K562 (cell line): ENCODE measurements at regions not wholly inside any gene's neighbourhood (a gene's known extent, or its start where the extent isn't known, plus 50 kb on each side); places are given as distances from the start of the nearest gene placed in this dataset.

ENCODE experiments used
- BMI1 ChIP-seq: fragments of 150-350 bp; IDR thresholded peaks from 2 replicates; pipeline ENCODE4 v1.6.1; 2014; ENCODE audit warnings: low read length
- CBX1 ChIP-seq: sonication (generic); IDR thresholded peaks from 2 replicates; pipeline ENCODE4 v1.6.1; 2016; ENCODE audit warnings: antibody characterized with exemption, low read depth, mild to moderate bottlenecking
- HDAC2 ChIP-seq: fragments of 450-650 bp; IDR thresholded peaks from 2 replicates; pipeline ENCODE4 v1.6.1; 2016; ENCODE audit warnings: mild to moderate bottlenecking
- KLF16 ChIP-seq: IDR thresholded peaks from 2 replicates; pipeline ENCODE4 v1.6.1; 2016; ENCODE audit warnings: antibody characterized with exemption
- NFATC3 ChIP-seq: fragments of 450-650 bp; IDR thresholded peaks from 2 replicates; pipeline ENCODE4 v1.6.1; 2017; ENCODE audit warnings: mild to moderate bottlenecking
- PTBP1 ChIP-seq: fragments of 200-400 bp; formaldehyde crosslinking; IDR thresholded peaks from 2 replicates; pipeline ENCODE4 v1.6.1; 2017; ENCODE audit warnings: low read depth, low read length
- XRCC4 ChIP-seq: IDR thresholded peaks from one replicate; pipeline ENCODE4 v1.6.1; 2011; ENCODE audit not compliant: insufficient read depth, insufficient read length; ENCODE audit errors: extremely low read depth
- ZNF431 ChIP-seq: sonication (generic); formaldehyde crosslinking; IDR thresholded peaks from 2 replicates; pipeline ENCODE4 v1.8.0; 2022; ENCODE audit warnings: mild to moderate bottlenecking, missing genetic modification reagents
- TF ChIP-seq, protein P1 (sequence below): fragments of 150-350 bp; IDR thresholded peaks from 2 replicates; pipeline ENCODE4 v1.6.1; 2014; ENCODE audit warnings: low read depth, mild to moderate bottlenecking, low read length, borderline replicate concordance
- TF ChIP-seq, protein P2 (sequence below): sonication (generic); formaldehyde crosslinking; IDR thresholded peaks from 2 replicates; pipeline ENCODE4 v1.8.0; 2022; ENCODE audit warnings: missing genetic modification reagents, mild to moderate bottlenecking, borderline replicate concordance
- TF ChIP-seq, protein P3 (sequence below), 3 experiments: IDR thresholded peaks in 2 of 3; conservative IDR thresholded peaks in 1 of 3; 2 replicates each; pipeline ENCODE4 v1.5.1; 2011 to 2012; ENCODE audit warnings: low read length in 3 of 3, mild to moderate bottlenecking in 3 of 3, control low read depth in 2 of 3, improper control_type of control experiment in 1 of 3, inconsistent platforms in 1 of 3, low read depth in 1 of 3, mixed read lengths in 1 of 3, moderate library complexity in 1 of 3; ENCODE audit not compliant: insufficient read depth in 2 of 3

DNA sequence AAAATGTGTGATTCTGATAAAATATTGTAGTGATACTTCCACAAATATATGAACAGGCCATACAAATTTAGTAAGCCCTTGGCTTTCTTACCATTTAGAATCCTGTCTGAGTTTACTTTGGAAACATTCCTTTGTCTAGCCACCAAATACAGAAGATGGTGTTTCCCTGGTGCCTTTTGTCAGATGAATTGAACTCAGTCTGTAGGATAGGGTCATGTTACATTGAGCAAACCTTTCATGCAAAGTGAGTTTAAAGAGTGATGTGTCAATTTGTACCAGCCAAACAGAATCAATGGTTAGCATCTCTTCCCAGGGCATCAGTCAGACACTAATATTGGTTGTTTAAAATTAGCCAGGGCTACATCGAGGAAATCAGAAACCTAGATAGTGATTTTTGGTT, 1443.4 kb downstream of the ARAP2 start:
- TF ChIP-seq, protein P1, sequence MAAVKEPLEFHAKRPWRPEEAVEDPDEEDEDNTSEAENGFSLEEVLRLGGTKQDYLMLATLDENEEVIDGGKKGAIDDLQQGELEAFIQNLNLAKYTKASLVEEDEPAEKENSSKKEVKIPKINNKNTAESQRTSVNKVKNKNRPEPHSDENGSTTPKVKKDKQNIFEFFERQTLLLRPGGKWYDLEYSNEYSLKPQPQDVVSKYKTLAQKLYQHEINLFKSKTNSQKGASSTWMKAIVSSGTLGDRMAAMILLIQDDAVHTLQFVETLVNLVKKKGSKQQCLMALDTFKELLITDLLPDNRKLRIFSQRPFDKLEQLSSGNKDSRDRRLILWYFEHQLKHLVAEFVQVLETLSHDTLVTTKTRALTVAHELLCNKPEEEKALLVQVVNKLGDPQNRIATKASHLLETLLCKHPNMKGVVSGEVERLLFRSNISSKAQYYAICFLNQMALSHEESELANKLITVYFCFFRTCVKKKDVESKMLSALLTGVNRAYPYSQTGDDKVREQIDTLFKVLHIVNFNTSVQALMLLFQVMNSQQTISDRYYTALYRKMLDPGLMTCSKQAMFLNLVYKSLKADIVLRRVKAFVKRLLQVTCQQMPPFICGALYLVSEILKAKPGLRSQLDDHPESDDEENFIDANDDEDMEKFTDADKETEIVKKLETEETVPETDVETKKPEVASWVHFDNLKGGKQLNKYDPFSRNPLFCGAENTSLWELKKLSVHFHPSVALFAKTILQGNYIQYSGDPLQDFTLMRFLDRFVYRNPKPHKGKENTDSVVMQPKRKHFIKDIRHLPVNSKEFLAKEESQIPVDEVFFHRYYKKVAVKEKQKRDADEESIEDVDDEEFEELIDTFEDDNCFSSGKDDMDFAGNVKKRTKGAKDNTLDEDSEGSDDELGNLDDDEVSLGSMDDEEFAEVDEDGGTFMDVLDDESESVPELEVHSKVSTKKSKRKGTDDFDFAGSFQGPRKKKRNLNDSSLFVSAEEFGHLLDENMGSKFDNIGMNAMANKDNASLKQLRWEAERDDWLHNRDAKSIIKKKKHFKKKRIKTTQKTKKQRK: no peak
- TF ChIP-seq NFATC3 (no peak), HDAC2 (no peak), CBX1 (no peak), PTBP1 (no peak), KLF16 (no peak), XRCC4 (no peak), BMI1 (no peak), ZNF431 (CRISPR knock-in tag) (no peak)
- TF ChIP-seq, protein P2, sequence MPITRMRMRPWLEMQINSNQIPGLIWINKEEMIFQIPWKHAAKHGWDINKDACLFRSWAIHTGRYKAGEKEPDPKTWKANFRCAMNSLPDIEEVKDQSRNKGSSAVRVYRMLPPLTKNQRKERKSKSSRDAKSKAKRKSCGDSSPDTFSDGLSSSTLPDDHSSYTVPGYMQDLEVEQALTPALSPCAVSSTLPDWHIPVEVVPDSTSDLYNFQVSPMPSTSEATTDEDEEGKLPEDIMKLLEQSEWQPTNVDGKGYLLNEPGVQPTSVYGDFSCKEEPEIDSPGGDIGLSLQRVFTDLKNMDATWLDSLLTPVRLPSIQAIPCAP (CRISPR knock-in tag): no peak
- TF ChIP-seq, protein P3, sequence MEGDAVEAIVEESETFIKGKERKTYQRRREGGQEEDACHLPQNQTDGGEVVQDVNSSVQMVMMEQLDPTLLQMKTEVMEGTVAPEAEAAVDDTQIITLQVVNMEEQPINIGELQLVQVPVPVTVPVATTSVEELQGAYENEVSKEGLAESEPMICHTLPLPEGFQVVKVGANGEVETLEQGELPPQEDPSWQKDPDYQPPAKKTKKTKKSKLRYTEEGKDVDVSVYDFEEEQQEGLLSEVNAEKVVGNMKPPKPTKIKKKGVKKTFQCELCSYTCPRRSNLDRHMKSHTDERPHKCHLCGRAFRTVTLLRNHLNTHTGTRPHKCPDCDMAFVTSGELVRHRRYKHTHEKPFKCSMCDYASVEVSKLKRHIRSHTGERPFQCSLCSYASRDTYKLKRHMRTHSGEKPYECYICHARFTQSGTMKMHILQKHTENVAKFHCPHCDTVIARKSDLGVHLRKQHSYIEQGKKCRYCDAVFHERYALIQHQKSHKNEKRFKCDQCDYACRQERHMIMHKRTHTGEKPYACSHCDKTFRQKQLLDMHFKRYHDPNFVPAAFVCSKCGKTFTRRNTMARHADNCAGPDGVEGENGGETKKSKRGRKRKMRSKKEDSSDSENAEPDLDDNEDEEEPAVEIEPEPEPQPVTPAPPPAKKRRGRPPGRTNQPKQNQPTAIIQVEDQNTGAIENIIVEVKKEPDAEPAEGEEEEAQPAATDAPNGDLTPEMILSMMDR (IDR thresholded peaks at IDR 0.05 in 2 of 3, conservative IDR thresholded peaks at IDR 0.05 in 1 of 3; ENCODE audit: insufficient read depth in 2 of 3, low read depth in 1 of 3, low read length in 3 of 3): no peak
